Coronary artery (tissue), 2 donors: ENCODE measurements at regions not wholly inside any gene's neighbourhood (a gene's known extent, or its start where the extent isn't known, plus 50 kb on each side); places are given as distances from the start of the nearest gene placed in this dataset.

ENCODE experiments used
- DNase-seq: peaks from one replicate; pipeline ENCODE4 v3.0.0-alpha.2; 2017; ENCODE audit warnings: low spot score
- H3K27ac ChIP-seq, 2 donors: fragments of 200-600 bp; sonication (generic); one replicate each; pipeline ENCODE4 v1.5.1; 2016 to 2019
- H3K4me3 ChIP-seq: fragments of 200-600 bp; sonication (generic); 2 replicates; pipeline ENCODE4 v1.5.1; 2016; ENCODE audit warnings: mild to moderate bottlenecking, moderate library complexity
- TF ChIP-seq, protein P1 (sequence below): fragments of 200-600 bp; sonication (generic); IDR thresholded peaks from one replicate; pipeline ENCODE4 v1.5.1; 2019; ENCODE audit warnings: antibody characterized with exemption

DNA sequence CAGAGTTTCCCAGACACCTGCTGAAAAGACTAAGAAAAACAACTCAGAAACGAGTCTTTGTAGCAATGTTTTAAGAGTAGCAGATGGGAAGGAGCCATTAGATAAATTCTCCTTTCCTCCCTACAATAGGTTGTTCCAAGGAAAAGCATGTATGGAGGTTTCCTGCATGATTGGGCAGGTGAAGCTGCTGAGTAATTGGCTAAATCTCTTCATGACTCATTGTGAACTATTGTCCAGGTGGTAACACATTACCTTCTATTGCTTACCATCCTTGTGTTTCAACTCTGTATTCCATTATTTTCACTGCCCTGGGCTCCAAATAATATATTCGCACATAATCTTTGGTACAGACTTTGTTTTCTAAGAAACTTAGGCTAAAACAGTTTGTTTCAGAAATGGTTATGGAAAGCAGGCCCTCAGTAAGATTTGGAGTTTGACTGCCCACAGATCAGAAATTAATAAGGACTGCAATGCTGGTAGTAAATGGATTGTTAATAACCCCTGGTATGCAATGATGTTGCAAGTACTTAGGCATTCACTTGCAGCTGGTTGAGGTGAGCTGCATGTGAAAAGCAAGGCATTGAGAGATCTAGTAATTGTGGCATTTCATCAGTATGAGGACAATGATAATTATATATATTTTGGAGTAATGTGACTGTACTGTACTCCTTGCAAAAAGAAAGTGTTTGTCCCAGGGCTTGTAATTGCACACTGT lies 281.4 kb upstream of the VLDLR start:
- TF ChIP-seq, protein P1, sequence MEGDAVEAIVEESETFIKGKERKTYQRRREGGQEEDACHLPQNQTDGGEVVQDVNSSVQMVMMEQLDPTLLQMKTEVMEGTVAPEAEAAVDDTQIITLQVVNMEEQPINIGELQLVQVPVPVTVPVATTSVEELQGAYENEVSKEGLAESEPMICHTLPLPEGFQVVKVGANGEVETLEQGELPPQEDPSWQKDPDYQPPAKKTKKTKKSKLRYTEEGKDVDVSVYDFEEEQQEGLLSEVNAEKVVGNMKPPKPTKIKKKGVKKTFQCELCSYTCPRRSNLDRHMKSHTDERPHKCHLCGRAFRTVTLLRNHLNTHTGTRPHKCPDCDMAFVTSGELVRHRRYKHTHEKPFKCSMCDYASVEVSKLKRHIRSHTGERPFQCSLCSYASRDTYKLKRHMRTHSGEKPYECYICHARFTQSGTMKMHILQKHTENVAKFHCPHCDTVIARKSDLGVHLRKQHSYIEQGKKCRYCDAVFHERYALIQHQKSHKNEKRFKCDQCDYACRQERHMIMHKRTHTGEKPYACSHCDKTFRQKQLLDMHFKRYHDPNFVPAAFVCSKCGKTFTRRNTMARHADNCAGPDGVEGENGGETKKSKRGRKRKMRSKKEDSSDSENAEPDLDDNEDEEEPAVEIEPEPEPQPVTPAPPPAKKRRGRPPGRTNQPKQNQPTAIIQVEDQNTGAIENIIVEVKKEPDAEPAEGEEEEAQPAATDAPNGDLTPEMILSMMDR: no peak
- Histone ChIP-seq H3K4me3 (no peak overlapping the region), H3K27ac (no peak overlapping the region)
- DNase-seq: no peak

DNA sequence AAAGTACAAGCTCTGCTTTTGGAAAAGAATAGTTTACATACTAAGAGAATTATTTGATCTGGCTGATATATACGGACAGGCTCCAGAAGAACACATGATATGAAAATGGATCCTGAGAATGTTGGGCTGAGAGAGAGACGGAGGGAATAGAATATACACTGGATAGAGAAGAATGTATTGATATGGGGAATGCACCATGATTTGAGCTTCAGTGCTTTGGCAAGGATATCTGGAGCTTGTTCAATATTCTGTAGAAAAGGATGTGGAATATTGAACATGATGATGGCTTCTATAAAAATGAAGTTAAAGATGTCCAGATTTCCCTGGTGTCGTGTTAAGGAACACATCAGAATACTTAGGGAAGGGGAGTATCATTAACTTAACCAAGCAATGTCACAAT lies 280.5 kb upstream of the VLDLR start:
- Histone ChIP-seq H3K27ac (no peak overlapping the region), H3K4me3 (no peak overlapping the region)
- TF ChIP-seq, protein P1: no peak
- DNase-seq: no peak

DNA sequence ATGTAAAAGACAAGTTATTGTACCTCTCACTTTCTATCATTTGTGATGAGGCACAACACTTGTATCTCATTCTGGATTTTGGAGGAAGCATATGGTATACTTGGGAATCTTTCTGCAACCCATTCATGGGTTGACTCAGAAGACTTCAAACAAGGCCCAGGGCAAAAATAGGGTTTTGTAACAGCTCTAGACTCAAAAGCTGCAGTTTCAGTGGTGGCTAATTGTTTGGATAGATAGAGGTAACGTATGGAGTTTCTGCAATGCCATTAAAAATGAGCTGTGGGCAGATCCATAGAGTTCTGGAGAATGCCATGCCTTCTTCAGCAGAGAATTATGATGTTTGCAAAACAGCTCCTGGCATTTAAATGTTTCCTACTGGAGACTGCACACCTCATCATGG lies 279.6 kb upstream of the VLDLR start:
- no peak overlapping the region for H3K4me3 ChIP-seq
- TF ChIP-seq, protein P1: no peak
- no peak overlapping the region for H3K27ac ChIP-seq
- DNase-seq: no peak

DNA sequence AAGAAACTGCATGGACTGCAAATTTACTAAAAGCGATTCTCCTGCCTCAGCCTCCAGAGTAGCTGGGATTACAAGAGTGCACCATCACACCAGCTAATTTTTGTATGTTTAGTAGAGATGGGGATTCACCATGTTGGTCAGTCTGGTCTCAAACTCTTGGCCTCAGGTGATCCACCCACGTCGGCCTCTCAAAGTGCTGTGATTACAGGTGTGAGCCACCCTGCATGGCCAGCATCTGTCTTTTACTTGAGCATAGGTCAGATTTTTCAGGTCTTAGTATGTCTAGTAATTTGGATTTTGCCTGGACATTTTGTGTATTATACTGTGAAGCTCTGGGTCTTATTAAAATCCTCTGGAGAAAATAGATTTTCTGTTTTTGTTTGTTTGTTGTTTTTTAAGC lies 277.8 kb upstream of the VLDLR start:
- Histone ChIP-seq H3K27ac (no peak overlapping the region), H3K4me3 (no peak overlapping the region)
- TF ChIP-seq, protein P1: no peak
- DNase-seq: no peak

DNA sequence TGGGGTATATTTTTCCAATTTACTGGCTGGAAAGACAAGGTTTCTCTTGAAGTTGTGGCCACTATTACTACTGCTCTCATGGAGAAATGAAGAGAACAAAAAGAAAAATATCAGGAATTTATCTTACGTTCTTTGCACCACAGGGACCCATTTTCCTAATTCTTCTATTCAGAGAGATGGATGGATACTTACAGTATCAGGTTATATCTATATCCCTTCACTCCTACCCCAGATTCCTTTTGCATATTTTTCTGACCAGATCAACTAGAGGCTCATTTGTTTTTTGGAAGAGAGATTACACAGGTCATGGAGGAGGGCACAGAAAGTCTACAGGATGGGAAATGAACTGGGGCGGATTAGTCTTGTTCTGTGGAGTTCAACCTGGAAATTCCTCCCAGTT lies 277.2 kb upstream of the VLDLR start:
- Histone ChIP-seq H3K27ac (no peak overlapping the region), H3K4me3 (no peak overlapping the region)
- TF ChIP-seq, protein P1: no peak
- DNase-seq: no peak

DNA sequence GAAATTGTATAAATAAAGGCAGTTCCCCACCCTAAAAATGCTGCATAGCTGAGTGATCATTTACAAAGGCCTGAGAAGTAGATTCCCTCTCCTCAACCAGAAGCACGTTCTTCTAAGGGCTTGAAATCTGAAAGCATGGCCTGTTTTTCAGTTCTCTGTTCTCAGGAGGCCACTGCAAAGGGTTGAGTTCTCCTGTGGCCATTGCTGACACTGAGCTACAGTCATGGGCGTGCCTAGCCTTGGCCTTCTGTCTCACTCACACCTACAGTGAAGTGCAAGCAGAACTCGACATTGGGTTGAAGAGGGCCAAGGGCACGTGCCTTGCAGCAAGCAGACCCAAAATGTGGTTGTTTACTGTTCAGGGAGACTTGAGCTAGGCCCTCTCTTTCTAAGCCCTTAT lies 276.6 kb upstream of the VLDLR start:
- Histone ChIP-seq H3K27ac (no peak overlapping the region), H3K4me3 (no peak overlapping the region)
- no peak for DNase-seq
- TF ChIP-seq, protein P1: no peak

DNA sequence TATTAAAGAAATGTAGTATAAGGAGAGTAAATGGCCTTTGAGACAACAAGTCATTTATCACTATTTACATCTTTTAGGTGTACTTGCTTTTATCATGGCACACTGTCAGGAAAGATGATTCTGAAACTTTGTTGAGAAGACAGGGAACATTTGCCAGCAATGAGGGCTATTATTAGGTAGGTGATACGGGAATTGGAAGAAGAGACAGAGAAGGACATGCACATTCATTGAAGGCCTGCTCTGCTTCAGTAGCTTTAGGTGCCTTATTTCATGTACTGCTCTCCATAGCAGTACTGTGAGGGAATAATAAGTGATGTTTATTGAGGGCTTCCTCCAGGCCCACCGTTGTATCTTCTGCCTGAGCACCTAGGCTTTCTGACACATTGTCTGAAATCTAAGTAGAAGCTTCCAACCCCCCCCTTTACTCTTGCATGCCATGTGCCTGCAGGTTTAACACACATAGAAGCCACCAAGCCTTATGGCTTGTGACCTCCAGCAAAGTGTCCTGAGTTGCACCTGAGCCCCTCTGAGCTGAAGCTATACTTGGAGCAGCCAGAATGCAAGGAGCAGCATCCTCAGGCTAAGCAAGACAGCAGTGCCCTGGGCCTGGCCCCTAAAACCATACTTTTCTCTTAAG lies 275.2 kb upstream of the VLDLR start:
- no peak overlapping the region for H3K4me3 ChIP-seq

More for the DNA sequence above, 275.2 kb upstream of the VLDLR start:
- no peak overlapping the region for H3K27ac ChIP-seq
- no peak for DNase-seq
- TF ChIP-seq, protein P1: no peak
